ENCODE measurements at regions not wholly inside any gene's neighbourhood (a gene's known extent, or its start where the extent isn't known, plus 50 kb on each side); places are given as distances from the start of the nearest gene placed in this dataset.

DNA sequence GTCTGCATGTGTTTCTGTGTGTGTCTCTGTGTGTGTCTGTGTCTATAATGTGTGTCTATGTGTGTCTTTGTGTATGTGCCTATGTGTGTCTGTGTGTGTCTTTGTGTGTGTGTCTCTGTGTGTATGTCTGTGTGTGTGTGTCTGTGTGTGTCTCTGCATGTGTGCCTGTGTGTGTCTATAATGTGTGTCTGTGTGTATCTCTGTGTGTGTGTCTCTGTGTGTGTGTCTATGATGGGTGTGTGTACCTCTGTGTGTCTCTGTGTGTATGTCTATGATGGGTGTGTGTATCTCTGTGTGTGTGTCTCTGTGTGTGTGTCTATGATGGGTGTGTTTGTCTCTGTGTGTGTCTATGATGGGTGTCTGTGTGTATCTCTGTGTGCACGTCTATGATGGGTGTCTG lies 126.2 kb upstream of the GPC1 start:
- H3K9ac ChIP-seq (ENCODE audit: low read depth in 2 of 2, low read length in 2 of 2): no peak overlapping the region
- H3K9me3 ChIP-seq: no peaks in the 10 kb centered on the region
- no peaks in the 10 kb centered on the region for H3K4me1 ChIP-seq
- DNase-seq: no peak
- no peaks in the 10 kb centered on the region for H3K27me3 ChIP-seq
- H3K27ac ChIP-seq: no peak overlapping the region
- intact Hi-C loops (cut with DNase I): no loop called here
- TF ChIP-seq, protein P1, sequence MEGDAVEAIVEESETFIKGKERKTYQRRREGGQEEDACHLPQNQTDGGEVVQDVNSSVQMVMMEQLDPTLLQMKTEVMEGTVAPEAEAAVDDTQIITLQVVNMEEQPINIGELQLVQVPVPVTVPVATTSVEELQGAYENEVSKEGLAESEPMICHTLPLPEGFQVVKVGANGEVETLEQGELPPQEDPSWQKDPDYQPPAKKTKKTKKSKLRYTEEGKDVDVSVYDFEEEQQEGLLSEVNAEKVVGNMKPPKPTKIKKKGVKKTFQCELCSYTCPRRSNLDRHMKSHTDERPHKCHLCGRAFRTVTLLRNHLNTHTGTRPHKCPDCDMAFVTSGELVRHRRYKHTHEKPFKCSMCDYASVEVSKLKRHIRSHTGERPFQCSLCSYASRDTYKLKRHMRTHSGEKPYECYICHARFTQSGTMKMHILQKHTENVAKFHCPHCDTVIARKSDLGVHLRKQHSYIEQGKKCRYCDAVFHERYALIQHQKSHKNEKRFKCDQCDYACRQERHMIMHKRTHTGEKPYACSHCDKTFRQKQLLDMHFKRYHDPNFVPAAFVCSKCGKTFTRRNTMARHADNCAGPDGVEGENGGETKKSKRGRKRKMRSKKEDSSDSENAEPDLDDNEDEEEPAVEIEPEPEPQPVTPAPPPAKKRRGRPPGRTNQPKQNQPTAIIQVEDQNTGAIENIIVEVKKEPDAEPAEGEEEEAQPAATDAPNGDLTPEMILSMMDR (IDR thresholded peaks at IDR 0.05): no peak
- no peaks in the 10 kb centered on the region for H3K36me3 ChIP-seq
- H3K4me3 ChIP-seq: no peak overlapping the region

DNA sequence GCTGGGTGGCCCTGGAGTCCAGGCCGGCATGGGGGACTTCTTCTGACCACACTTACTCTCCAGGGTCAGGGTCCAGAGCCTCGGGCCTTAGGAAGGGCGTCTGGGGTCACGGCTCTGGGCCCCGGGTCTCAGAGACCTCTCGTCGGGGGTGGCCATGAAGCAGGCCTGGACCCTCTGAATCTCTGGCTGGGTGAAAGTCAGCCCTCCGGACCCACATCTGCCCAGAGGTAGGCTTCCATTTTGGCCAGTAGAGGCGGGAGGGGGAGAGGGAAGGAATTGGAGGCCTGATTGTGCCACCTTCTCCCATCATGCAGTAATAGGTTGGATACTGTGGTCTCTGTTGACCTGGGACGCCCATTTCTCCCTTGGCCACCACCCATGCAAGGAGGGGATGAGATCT lies 125.3 kb upstream of the GPC1 start:
- TF ChIP-seq, protein P1 (IDR thresholded peaks at IDR 0.05): no peak
- intact Hi-C loops (cut with DNase I): no loop called here
- DNase-seq: no peak

DNA sequence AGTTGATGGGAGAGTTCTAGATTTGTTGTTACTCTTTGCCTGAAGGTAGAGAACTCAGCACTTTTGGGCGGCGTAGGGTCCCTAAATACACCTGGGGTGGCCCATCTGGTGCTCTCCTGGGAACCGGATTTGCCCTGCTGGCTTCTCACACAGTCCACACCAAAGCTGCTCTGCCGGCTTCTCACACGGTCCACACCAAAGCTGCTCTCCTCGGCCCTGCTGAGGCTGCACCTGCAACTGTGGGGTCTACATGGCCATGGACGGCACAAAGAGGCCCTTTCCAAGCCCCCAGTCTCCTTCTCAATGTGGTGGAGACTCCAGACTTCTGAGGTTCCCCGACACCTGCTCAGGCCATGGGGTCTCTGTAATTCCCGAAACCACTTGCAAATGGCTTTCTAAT lies 124.8 kb upstream of the GPC1 start:
- Histone ChIP-seq H3K4me3 (no peak overlapping the region), H3K9me3 (no peaks in the 10 kb centered on the region), H3K27ac (no peak overlapping the region), H3K4me1 (no peaks in the 10 kb centered on the region), H3K9ac (ENCODE audit: low read depth in 2 of 2, low read length in 2 of 2) (no peak overlapping the region), H3K27me3 (no peaks in the 10 kb centered on the region), H3K36me3 (no peaks in the 10 kb centered on the region)
- no peak for DNase-seq
- intact Hi-C loops (cut with DNase I): no loop called here
- TF ChIP-seq, protein P1 (IDR thresholded peaks at IDR 0.05): no peak

More for the DNA sequence above, 125.3 kb upstream of the GPC1 start:
- no peak overlapping the region for H3K27ac ChIP-seq
- H3K9me3 ChIP-seq: no peaks in the 10 kb centered on the region
- H3K27me3 ChIP-seq: no peaks in the 10 kb centered on the region
- no peaks in the 10 kb centered on the region for H3K4me1 ChIP-seq
- no peaks in the 10 kb centered on the region for H3K36me3 ChIP-seq
- no peak overlapping the region for H3K9ac ChIP-seq (ENCODE audit: low read depth in 2 of 2, low read length in 2 of 2)
- no peak overlapping the region for H3K4me3 ChIP-seq

DNA sequence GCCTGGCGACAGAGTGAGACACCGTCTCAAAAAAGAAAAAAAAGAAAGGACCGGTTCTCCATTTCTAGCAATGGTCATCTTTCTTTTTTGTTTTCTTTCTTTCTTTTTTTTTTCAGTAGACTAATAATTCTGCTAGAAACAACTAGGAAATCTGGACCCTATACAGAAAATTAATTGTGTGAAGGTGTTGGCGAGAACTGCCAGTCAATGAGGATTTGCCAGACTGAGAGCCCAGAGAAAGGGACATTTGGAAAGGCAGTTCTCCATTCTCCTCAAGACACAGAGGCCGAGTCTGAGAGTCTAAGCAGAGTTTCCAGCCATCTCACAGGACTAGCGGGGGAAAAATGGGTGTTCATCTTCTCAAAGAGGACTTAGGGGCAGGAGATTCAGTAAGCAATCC lies 123.6 kb upstream of the GPC1 start:
- Histone ChIP-seq H3K4me1 (no peaks in the 10 kb centered on the region), H3K27me3 (no peaks in the 10 kb centered on the region), H3K27ac (no peak overlapping the region), H3K9ac (ENCODE audit: low read depth in 2 of 2, low read length in 2 of 2) (no peak overlapping the region), H3K4me3 (no peak overlapping the region), H3K9me3 (no peaks in the 10 kb centered on the region), H3K36me3 (no peaks in the 10 kb centered on the region)
- intact Hi-C loops (cut with DNase I): no loop called here
- TF ChIP-seq, protein P1 (IDR thresholded peaks at IDR 0.05): no peak
- no peak for DNase-seq

DNA sequence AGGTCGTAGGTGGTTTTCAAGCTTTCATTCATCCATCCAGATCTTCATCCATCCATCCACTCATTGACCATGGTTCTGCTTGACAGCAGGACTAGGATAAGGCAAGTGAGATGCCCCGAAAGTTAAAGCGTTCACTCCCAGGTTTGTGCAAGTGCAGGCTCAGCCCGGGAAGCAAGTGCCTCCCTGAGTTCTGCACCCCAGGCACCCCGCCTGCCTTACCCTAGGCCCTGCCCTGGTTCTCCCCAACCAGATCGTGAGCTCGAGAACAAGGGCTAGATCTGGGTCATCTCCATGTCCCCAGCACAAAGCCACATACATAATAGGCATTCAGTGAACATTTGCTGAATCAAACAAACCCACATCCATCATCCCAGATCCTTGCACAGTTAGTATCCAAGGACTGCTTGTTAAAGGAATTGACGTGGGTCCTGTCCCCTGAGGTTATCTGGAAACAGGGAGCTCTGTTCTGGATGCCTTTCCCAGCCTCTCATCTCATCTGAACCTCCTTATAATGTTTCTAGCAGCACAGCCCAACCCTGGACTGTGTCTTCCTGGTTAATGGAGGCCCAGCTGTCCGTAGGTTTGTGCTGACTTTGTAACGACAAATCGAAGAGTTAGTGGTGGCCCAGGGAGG lies 116.1 kb upstream of the GPC1 start:
- Histone ChIP-seq H3K4me1 (no peaks in the 10 kb centered on the region), H3K9ac (ENCODE audit: low read depth in 2 of 2, low read length in 2 of 2) (no peak overlapping the region), H3K36me3 (no peaks in the 10 kb centered on the region), H3K4me3 (no peak overlapping the region), H3K9me3 (no peaks in the 10 kb centered on the region), H3K27ac (no peak overlapping the region), H3K27me3 (no peaks in the 10 kb centered on the region)
- no peak for DNase-seq
- TF ChIP-seq, protein P1 (IDR thresholded peaks at IDR 0.05): no peak
- intact Hi-C loops (cut with DNase I): no loop called here

All from colonic mucosa (tissue), 4 donors.